HEK293T (cell line): ENCODE measurements at regions not wholly inside any gene's neighbourhood (a gene's known extent, or its start where the extent isn't known, plus 50 kb on each side); places are given as distances from the start of the nearest gene placed in this dataset.
"Not testable (repeated sequence)": the region's sequence is repeated elsewhere in the genome, so short reads cannot be mapped to it uniquely, and the experiment has no call there.

Experiments
- CTCF ChIA-PET: fragments of 350-600 bp; formaldehyde crosslinking; extraction: SDS; loops from one replicate; lab custom pipeline; 2021; ENCODE audit warnings: antibody characterized with exemption, inconsistent platforms; lab: Yijun Ruan, JAX
- POLR2A ChIA-PET: fragments of 350-600 bp; formaldehyde crosslinking; extraction: SDS; loops from one replicate; lab custom pipeline; 2020; ENCODE audit warnings: antibody characterized with exemption, inconsistent platforms; lab: Yijun Ruan, JAX
- DNase-seq: peaks from one replicate; pipeline ENCODE4 v3.0.0; 2012; ENCODE audit warnings: mixed read lengths; ENCODE audit errors: extremely low spot score
- ARNT ChIP-seq: fragments of 450-650 bp; IDR thresholded peaks from 2 replicates; pipeline ENCODE4 v1.6.1; 2017; ENCODE audit warnings: mild to moderate bottlenecking
- BHLHE40 ChIP-seq: fragments of 450-650 bp; IDR thresholded peaks from 2 replicates; pipeline ENCODE4 v1.6.1; 2016; ENCODE audit warnings: mild to moderate bottlenecking, moderate library complexity, borderline replicate concordance
- CTBP1 ChIP-seq: fragments of 450-650 bp; IDR thresholded peaks from 2 replicates; pipeline ENCODE4 v1.6.1; 2016; ENCODE audit warnings: borderline replicate concordance
- ELF4 ChIP-seq: fragments of 450-650 bp; IDR thresholded peaks from 2 replicates; pipeline ENCODE4 v1.6.1; 2017; ENCODE audit warnings: antibody characterized with exemption
- FOXA1 ChIP-seq: fragments of 450-650 bp; IDR thresholded peaks from 2 replicates; pipeline ENCODE4 v1.6.1; 2016; ENCODE audit warnings: mild to moderate bottlenecking
- FOXK2 ChIP-seq: fragments of 450-650 bp; IDR thresholded peaks from 2 replicates; pipeline ENCODE4 v1.6.1; 2016; ENCODE audit warnings: mild to moderate bottlenecking
- FOXM1 ChIP-seq: fragments of 450-650 bp; IDR thresholded peaks from 2 replicates; pipeline ENCODE4 v1.6.1; 2017; ENCODE audit warnings: mild to moderate bottlenecking, borderline replicate concordance
- HDGF ChIP-seq: fragments of 450-650 bp; IDR thresholded peaks from 2 replicates; pipeline ENCODE4 v1.6.1; 2017; ENCODE audit warnings: antibody characterized with exemption, borderline replicate concordance
- L3MBTL2 ChIP-seq: fragments of 450-650 bp; conservative IDR thresholded peaks from 2 replicates; pipeline ENCODE4 v1.6.1; 2016; ENCODE audit warnings: mild to moderate bottlenecking
- LEF1 ChIP-seq: fragments of 450-650 bp; IDR thresholded peaks from 2 replicates; pipeline ENCODE4 v1.6.1; 2017; ENCODE audit warnings: mild to moderate bottlenecking, borderline replicate concordance
- NFRKB ChIP-seq: fragments of 450-650 bp; IDR thresholded peaks from 2 replicates; pipeline ENCODE4 v1.6.1; 2016; ENCODE audit warnings: mild to moderate bottlenecking, moderate library complexity
- PKNOX1 ChIP-seq: fragments of 450-650 bp; IDR thresholded peaks from 2 replicates; pipeline ENCODE4 v1.6.1; 2016
- SP1 ChIP-seq: fragments of 450-650 bp; IDR thresholded peaks from 2 replicates; pipeline ENCODE4 v1.6.1; 2017
- SUZ12 ChIP-seq: fragments of 450-650 bp; IDR thresholded peaks from 2 replicates; pipeline ENCODE4 v1.6.1; 2016; ENCODE audit warnings: mild to moderate bottlenecking
- TARDBP ChIP-seq: fragments of 450-650 bp; IDR thresholded peaks from 2 replicates; pipeline ENCODE4 v1.6.1; 2016
- ZNF384 ChIP-seq: fragments of 450-650 bp; IDR thresholded peaks from 2 replicates; pipeline ENCODE4 v1.6.1; 2016

GRCh38 chr9:3648722-3649246, 123.0 kb upstream of the RFX3 start:
- ChIA-PET POLR2A (no interaction called here), CTCF (no interaction called here)
- TF ChIP-seq HDGF (no peak), LEF1 (no peak), SUZ12 (no peak), BHLHE40 (no peak), SP1 (no peak), FOXA1 (no peak), FOXK2 (no peak), CTBP1 (no peak), FOXM1 (no peak), ELF4 (no peak), ARNT (no peak), NFRKB (no peak), L3MBTL2 (no peak), TARDBP (no peak), ZNF384 (no peak), PKNOX1 (no peak)
- DNase-seq = no peak

- ChIA-PET CTCF (no interaction called here), POLR2A (no interaction called here)
- no peak for DNase-seq
- TF ChIP-seq ELF4 (no peak), NFRKB (no peak), ARNT (no peak), SP1 (no peak), PKNOX1 (no peak), LEF1 (no peak), CTBP1 (no peak), L3MBTL2 (no peak), FOXK2 (no peak), TARDBP (no peak), FOXA1 (no peak), SUZ12 (no peak), HDGF (no peak), FOXM1 (no peak), ZNF384 (no peak), BHLHE40 (no peak)
Observed at GRCh38 chr9:3648266-3648665, 122.5 kb upstream of the RFX3 start.

- ChIA-PET CTCF (no interaction called here), POLR2A (no interaction called here)
- no peak for DNase-seq
- TF ChIP-seq ZNF384 = no peak
- no peak for TF ChIP-seq SP1
- TF ChIP-seq ARNT = no peak
- no peak for TF ChIP-seq ELF4
- no peak for TF ChIP-seq TARDBP
- TF ChIP-seq FOXM1 = no peak
- no peak for TF ChIP-seq BHLHE40
- TF ChIP-seq PKNOX1 = no peak
- no peak for TF ChIP-seq FOXK2
- no peak for TF ChIP-seq SUZ12
- TF ChIP-seq L3MBTL2 = no peak
Observed at GRCh38 chr9:3647652-3648051, 121.9 kb upstream of the RFX3 start.

- no peak for TF ChIP-seq ELF4
- no peak for TF ChIP-seq FOXM1
- no peak for TF ChIP-seq FOXK2
- no peak for TF ChIP-seq BHLHE40
- no peak for TF ChIP-seq NFRKB
- TF ChIP-seq ZNF384 = no peak
- no peak for TF ChIP-seq ARNT
- TF ChIP-seq CTBP1 = no peak
- TF ChIP-seq FOXA1 = no peak
- CTCF ChIA-PET = no interaction called here
- POLR2A ChIA-PET = no interaction called here
- no peak for DNase-seq
Observed at GRCh38 chr9:3646226-3646625, 120.4 kb upstream of the RFX3 start.

GRCh38 chr9:3642075-3642474, 116.3 kb upstream of the RFX3 start:
- CTCF ChIA-PET, DNase-seq: not testable (repeated sequence)
- POLR2A ChIA-PET = interaction anchor here (1.0 kb wide), 1 partner anchor 116 kb away, joined by 5 read pairs; the partner anchor contains the start of gene RFX3

- POLR2A ChIA-PET = no interaction called here
- TF ChIP-seq PKNOX1 = 0 out of 2 replicates have a peak, but pooled peaks have one; percentile 2
- TF ChIP-seq LEF1 = no peak
- no peak for TF ChIP-seq FOXA1
- TF ChIP-seq FOXK2 = no peak
- CTCF ChIA-PET = no interaction called here
Observed at GRCh38 chr9:3629495-3629894, 103.7 kb upstream of the RFX3 start.

More at GRCh38 chr9:3629495-3629894, 103.7 kb upstream of the RFX3 start:
- DNase-seq = no peak
